ENCODE measurements at regions not wholly inside any gene's neighbourhood (a gene's known extent, or its start where the extent isn't known, plus 50 kb on each side); places are given as distances from the start of the nearest gene placed in this dataset.
A peak's percentile ranks its signal among the peaks of the same experiment; 100 is the strongest.

DNA sequence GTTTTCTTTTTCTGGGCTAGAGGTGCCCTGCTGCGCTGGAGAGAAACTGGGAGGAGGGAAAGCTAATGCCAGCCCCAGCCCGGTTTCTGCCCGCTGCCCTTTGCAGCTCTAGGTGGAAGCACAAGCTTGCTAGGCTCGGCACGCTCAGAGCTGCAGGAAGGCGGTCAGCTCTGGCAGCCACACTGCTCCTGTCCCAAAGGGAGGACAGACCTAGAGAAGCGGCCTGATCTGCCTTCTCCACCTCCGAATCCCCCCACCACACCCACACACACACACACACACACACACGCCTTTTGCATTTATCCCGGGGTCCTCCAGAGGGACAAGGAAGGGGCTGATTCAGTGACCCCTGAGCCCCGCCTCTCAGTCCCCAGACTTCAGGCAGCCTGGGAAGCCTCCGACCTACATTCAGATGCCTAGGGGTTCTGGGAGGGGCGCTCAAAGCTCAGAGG lies 418.1 kb downstream of the SOX9 start:
- Histone ChIP-seq H2AFZ (ENCODE audit: low read length) (no peak overlapping the region), H3K36me3 (ENCODE audit: control insufficient read depth, insufficient read depth, low read length) (no peaks in the 10 kb centered on the region), H3K9ac (ENCODE audit: insufficient read depth, low read length) (no peak overlapping the region), H3K79me2 (ENCODE audit: control insufficient read depth, insufficient read depth, low read length) (no peaks in the 10 kb centered on the region), H3K4me3 (replicated peaks in 1 of 4; ENCODE audit: control extremely low read depth in 1 of 4, insufficient read depth in 1 of 4, low read depth in 3 of 4, low read length in 4 of 4) (no peak overlapping the region), H3K4me2 (ENCODE audit: extremely low read depth, insufficient read depth, low read length) (no peak overlapping the region), H3K9me3 (ENCODE audit: control insufficient read depth, insufficient read depth, low read depth, low read length) (no peaks in the 10 kb centered on the region), H4K20me1 (ENCODE audit: control insufficient read depth, extremely low read depth, insufficient read depth, low read length) (no peaks in the 10 kb centered on the region), H3K4me1 (ENCODE audit: control insufficient read depth, extremely low read depth, insufficient read depth, low read length) (peaks cover 5% of the 10 kb centered on the region), H3K27ac (ENCODE audit: insufficient read depth, low read length) (no peak overlapping the region), H3K27me3 (ENCODE audit: control insufficient read depth, insufficient read depth, low read length) (no peaks in the 10 kb centered on the region)
- TF ChIP-seq EZH2 (IDR thresholded peaks at IDR 0.05; ENCODE audit: low read length, missing control alignments) (no peak), CTCF (conservative IDR thresholded peaks at IDR 0.05 in 1 of 2, IDR thresholded peaks at IDR 0.05 in 1 of 2; ENCODE audit: low read depth in 1 of 2, low read length in 2 of 2) (no peak)
- DNase-seq (ENCODE audit: low read depth in 2 of 2) = peak in 1 of 2 donors; percentile 17

DNA sequence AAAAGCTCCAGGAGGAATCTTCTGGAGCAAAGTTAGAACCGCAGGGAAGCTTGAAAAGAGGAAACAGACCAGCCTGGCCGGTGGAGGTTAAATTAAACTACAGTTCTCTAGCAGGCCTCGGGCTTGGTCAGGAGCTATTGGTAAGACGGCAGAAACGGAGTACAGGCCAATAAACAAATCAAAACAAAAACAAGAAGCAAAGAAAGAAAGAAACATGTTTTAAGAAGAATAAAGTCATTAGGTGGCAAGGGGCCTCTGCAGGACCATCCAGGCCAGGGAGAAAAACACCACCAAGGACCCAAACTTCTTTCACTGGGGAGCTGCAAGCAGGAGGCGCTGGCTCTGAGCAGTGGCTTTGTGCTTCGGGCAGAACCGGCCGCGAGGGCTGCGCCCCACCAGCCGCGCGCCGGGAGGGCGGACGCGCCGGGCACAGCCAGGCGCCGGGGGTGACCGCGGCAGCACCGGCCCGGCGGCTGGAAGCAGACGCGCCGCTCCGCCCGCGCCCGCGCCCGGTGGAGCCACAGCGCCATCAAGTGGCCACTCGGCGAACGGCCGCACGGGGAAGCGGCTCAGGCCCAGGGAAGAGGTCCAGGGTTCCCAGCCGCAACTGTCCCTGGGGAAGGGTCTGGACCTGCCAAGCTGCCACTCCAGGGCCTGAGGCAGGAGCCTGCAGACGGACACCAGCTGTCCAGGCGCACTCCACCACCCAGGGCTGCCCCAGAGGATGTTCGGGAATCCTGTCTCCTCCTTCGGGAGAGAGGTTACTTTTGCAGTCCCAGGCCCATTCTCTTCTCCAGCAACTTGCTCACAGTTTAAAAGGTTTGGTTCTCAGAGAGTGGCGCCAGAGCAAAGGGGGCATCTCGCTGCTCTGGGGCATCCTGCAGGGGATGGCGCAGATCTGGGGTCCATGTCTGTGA lies 419.4 kb downstream of the SOX9 start:
- peak overlapping the region; percentile 6 to 36 (median 24) for H3K4me3 ChIP-seq (replicated peaks in 1 of 4; ENCODE audit: control extremely low read depth in 1 of 4, insufficient read depth in 1 of 4, low read depth in 3 of 4, low read length in 4 of 4)
- no peaks in the 10 kb centered on the region for H3K27me3 ChIP-seq (ENCODE audit: control insufficient read depth, insufficient read depth, low read length)
- H3K4me2 ChIP-seq (ENCODE audit: extremely low read depth, insufficient read depth, low read length) = peak overlapping the region; percentile 82
- TF ChIP-seq CTCF (conservative IDR thresholded peaks at IDR 0.05 in 1 of 2, IDR thresholded peaks at IDR 0.05 in 1 of 2; ENCODE audit: low read depth in 1 of 2, low read length in 2 of 2) (peak; percentile 58 to 60), EZH2 (IDR thresholded peaks at IDR 0.05; ENCODE audit: low read length, missing control alignments) (no peak)
- peaks cover 5% of the 10 kb centered on the region for H3K4me1 ChIP-seq (ENCODE audit: control insufficient read depth, extremely low read depth, insufficient read depth, low read length)
- no peak overlapping the region for H3K9ac ChIP-seq (ENCODE audit: insufficient read depth, low read length)
- peak overlapping the region; percentile 64 for H2AFZ ChIP-seq (ENCODE audit: low read length)
- peak; percentile 67 to 72 for DNase-seq (ENCODE audit: low read depth in 2 of 2)
- no peaks in the 10 kb centered on the region for H3K36me3 ChIP-seq (ENCODE audit: control insufficient read depth, insufficient read depth, low read length)
- H3K79me2 ChIP-seq (ENCODE audit: control insufficient read depth, insufficient read depth, low read length) = no peaks in the 10 kb centered on the region
- peak overlapping the region; percentile 28 for H3K27ac ChIP-seq (ENCODE audit: insufficient read depth, low read length)
- H4K20me1 ChIP-seq (ENCODE audit: control insufficient read depth, extremely low read depth, insufficient read depth, low read length) = no peaks in the 10 kb centered on the region
- no peaks in the 10 kb centered on the region for H3K9me3 ChIP-seq (ENCODE audit: control insufficient read depth, insufficient read depth, low read depth, low read length)

- Histone ChIP-seq H2AFZ (ENCODE audit: low read length) (no peak overlapping the region), H4K20me1 (ENCODE audit: control insufficient read depth, extremely low read depth, insufficient read depth, low read length) (no peaks in the 10 kb centered on the region), H3K9me3 (ENCODE audit: control insufficient read depth, insufficient read depth, low read depth, low read length) (no peaks in the 10 kb centered on the region), H3K9ac (ENCODE audit: insufficient read depth, low read length) (no peak overlapping the region), H3K27me3 (ENCODE audit: control insufficient read depth, insufficient read depth, low read length) (no peaks in the 10 kb centered on the region), H3K79me2 (ENCODE audit: control insufficient read depth, insufficient read depth, low read length) (no peaks in the 10 kb centered on the region), H3K4me3 (replicated peaks in 1 of 4; ENCODE audit: control extremely low read depth in 1 of 4, insufficient read depth in 1 of 4, low read depth in 3 of 4, low read length in 4 of 4) (no peak overlapping the region), H3K27ac (ENCODE audit: insufficient read depth, low read length) (no peak overlapping the region), H3K36me3 (ENCODE audit: control insufficient read depth, insufficient read depth, low read length) (no peaks in the 10 kb centered on the region), H3K4me2 (ENCODE audit: extremely low read depth, insufficient read depth, low read length) (no peak overlapping the region), H3K4me1 (ENCODE audit: control insufficient read depth, extremely low read depth, insufficient read depth, low read length) (peaks cover 5% of the 10 kb centered on the region)
- no peak for DNase-seq (ENCODE audit: low read depth in 2 of 2)
- no peak for TF ChIP-seq EZH2 (IDR thresholded peaks at IDR 0.05; ENCODE audit: low read length, missing control alignments)
- no peak for TF ChIP-seq CTCF (conservative IDR thresholded peaks at IDR 0.05 in 1 of 2, IDR thresholded peaks at IDR 0.05 in 1 of 2; ENCODE audit: low read depth in 1 of 2, low read length in 2 of 2)
Observed at GRCh38 chr17:72542317-72542716, 421.5 kb downstream of the SOX9 start.

Measured in fibroblast of lung (primary cell).